ENCODE measurements at regions not wholly inside any gene's neighbourhood (a gene's known extent, or its start where the extent isn't known, plus 50 kb on each side); places are given as distances from the start of the nearest gene placed in this dataset.

DNA sequence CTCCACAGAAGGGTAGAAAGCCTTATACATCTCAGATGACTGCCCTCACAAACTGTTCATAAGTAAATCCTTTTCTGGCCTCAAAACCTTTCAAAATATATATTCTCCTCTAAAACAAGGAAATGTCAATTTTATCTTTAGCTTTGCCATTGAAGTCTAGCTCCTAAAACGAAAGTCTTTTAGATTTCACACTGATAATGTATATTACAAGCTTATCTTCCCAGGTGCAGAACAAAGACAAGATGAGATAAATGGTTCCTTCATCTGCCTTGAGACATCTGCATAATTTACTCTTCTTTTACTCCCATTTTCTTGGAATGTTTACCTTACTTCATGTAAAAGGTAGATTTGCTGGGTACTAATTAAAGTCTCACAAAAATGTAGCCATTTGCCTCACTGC, 257.1 kb downstream of the SYT10 start:
- TF ChIP-seq CTCF (conservative IDR thresholded peaks at IDR 0.05; ENCODE audit: low read depth, low read length) (no peak), EZH2 (IDR thresholded peaks at IDR 0.05; ENCODE audit: low read length, unreplicated experiment) (no peak)

Measured in PC-3 (cell line).